ENCODE measurements at regions not wholly inside any gene's neighbourhood (a gene's known extent, or its start where the extent isn't known, plus 50 kb on each side); places are given as distances from the start of the nearest gene placed in this dataset.

GRCh38 chr3:124599147-124599765 is 131.0 kb upstream of the UMPS start:
- DNase-seq (ENCODE audit: low read depth, low spot score): no peak

GRCh38 chr3:124599779-124600693 is 130.2 kb upstream of the UMPS start:
- DNase-seq (ENCODE audit: low read depth, low spot score): no peak

- DNase-seq (ENCODE audit: low read depth, low spot score): no peak
These were observed 129.5 kb upstream of the UMPS start for GRCh38 chr3:124600765-124601164.

GRCh38 chr3:124601190-124601589 is 129.1 kb upstream of the UMPS start:
- no peak for DNase-seq (ENCODE audit: low read depth, low spot score)

- no peak for DNase-seq (ENCODE audit: low read depth, low spot score)
These were observed 127.1 kb upstream of the UMPS start for GRCh38 chr3:124602980-124603627.

- DNase-seq (ENCODE audit: low read depth, low spot score): no peak
These were observed 124.3 kb upstream of the UMPS start for GRCh38 chr3:124605781-124606579.

- no peak for DNase-seq (ENCODE audit: low read depth, low spot score)
These were observed 123.1 kb upstream of the UMPS start for GRCh38 chr3:124607163-124607562.

GRCh38 chr3:124609402-124609801 is 120.8 kb upstream of the UMPS start:
- no peak for DNase-seq (ENCODE audit: low read depth, low spot score)

- DNase-seq (ENCODE audit: low read depth, low spot score): no peak
These were observed 120.1 kb upstream of the UMPS start for GRCh38 chr3:124610130-124610529.

- no peak for DNase-seq (ENCODE audit: low read depth, low spot score)
These were observed 118.7 kb upstream of the UMPS start for GRCh38 chr3:124611520-124611919.

GRCh38 chr3:124615896-124616543 is 114.2 kb upstream of the UMPS start:
- DNase-seq (ENCODE audit: low read depth, low spot score): no peak

- DNase-seq (ENCODE audit: low read depth, low spot score): no peak
These were observed 113.1 kb upstream of the UMPS start for GRCh38 chr3:124617177-124617576.

- DNase-seq (ENCODE audit: low read depth, low spot score): no peak
These were observed 110.2 kb upstream of the UMPS start for GRCh38 chr3:124619887-124620599.

- DNase-seq (ENCODE audit: low read depth, low spot score): peak; percentile 1
These were observed 109.6 kb upstream of the UMPS start for GRCh38 chr3:124620600-124621063.

- peak; percentile 54 for DNase-seq (ENCODE audit: low read depth, low spot score)
These were observed 108.8 kb upstream of the UMPS start for GRCh38 chr3:124621498-124621897.

GRCh38 chr3:124625074-124625473 is 105.2 kb upstream of the UMPS start:
- no peak for DNase-seq (ENCODE audit: low read depth, low spot score)

- no peak for DNase-seq (ENCODE audit: low read depth, low spot score)
These were observed 102.7 kb upstream of the UMPS start for GRCh38 chr3:124627501-124627908.

GRCh38 chr3:124628863-124629262 is 101.4 kb upstream of the UMPS start:
- no peak for DNase-seq (ENCODE audit: low read depth, low spot score)

GRCh38 chr3:124629497-124629896 is 100.8 kb upstream of the UMPS start:
- DNase-seq (ENCODE audit: low read depth, low spot score): no peak

- DNase-seq (ENCODE audit: low read depth, low spot score): no peak
These were observed 99.3 kb upstream of the UMPS start for GRCh38 chr3:124630960-124631359.

All from pulmonary artery endothelial cell (primary cell).